ENCODE measurements at regions not wholly inside any gene's neighbourhood (a gene's known extent, or its start where the extent isn't known, plus 50 kb on each side); places are given as distances from the start of the nearest gene placed in this dataset.

GRCh38 chr9:129231759-129232158 lies 53.7 kb upstream of the IER5L start:
- no peak for TF ChIP-seq CTCF (IDR thresholded peaks at IDR 0.05)
- no peak for TF ChIP-seq ZFX (IDR thresholded peaks at IDR 0.05; ENCODE audit: borderline replicate concordance)
- H3K27ac ChIP-seq, result no peak overlapping the region

GRCh38 chr9:129231022-129231739 lies 53.1 kb upstream of the IER5L start:
- no peak overlapping the region for H3K27ac ChIP-seq
- TF ChIP-seq CTCF (IDR thresholded peaks at IDR 0.05), result no peak

- TF ChIP-seq ZFX (IDR thresholded peaks at IDR 0.05; ENCODE audit: borderline replicate concordance), result no peak
- TF ChIP-seq CTCF (IDR thresholded peaks at IDR 0.05), result no peak
- H3K27ac ChIP-seq, result no peak overlapping the region
Measured at GRCh38 chr9:129230302-129230701, 52.2 kb upstream of the IER5L start.

Measured in 22Rv1 (cell line).